ENCODE measurements at regions not wholly inside any gene's neighbourhood (a gene's known extent, or its start where the extent isn't known, plus 50 kb on each side); places are given as distances from the start of the nearest gene placed in this dataset.

DNA sequence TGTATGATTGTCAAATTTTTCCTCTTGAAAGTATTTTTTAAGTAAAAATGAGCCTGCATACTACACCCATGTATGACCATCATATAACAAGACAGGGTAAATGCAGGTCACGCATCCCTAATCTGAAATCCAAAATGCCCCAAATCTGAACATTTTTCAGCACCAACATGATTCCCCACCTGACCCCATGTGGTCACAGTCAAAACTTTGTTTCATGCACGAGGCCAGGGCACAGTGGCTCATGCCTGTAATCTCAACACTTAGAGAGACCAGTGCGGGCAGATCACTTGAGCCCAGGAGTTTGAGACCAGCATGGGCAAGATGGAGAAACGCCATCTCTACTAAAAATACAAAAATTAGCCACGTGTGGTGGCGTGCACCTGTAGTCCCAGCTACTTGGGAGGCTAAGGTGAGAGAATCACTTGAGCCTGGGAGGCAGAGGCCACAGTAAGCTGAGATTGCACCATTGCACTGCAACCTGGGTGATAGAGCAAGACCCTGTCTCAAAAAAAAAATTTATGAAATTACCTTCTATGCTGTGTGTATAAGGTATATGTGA lies 63.7 kb upstream of the NPAS1 start:
- intact Hi-C loops (cut with micrococcal nuclease; ENCODE audit: unreplicated experiment) = no loop called here
- Histone ChIP-seq H3K4me1 (ENCODE audit: insufficient read depth, low read length, poor library complexity, severe bottlenecking) (peaks cover 30% of the 10 kb centered on the region), H3K9me3 (ENCODE audit: low read depth, low read length, poor library complexity, severe bottlenecking) (no peaks in the 10 kb centered on the region)

DNA sequence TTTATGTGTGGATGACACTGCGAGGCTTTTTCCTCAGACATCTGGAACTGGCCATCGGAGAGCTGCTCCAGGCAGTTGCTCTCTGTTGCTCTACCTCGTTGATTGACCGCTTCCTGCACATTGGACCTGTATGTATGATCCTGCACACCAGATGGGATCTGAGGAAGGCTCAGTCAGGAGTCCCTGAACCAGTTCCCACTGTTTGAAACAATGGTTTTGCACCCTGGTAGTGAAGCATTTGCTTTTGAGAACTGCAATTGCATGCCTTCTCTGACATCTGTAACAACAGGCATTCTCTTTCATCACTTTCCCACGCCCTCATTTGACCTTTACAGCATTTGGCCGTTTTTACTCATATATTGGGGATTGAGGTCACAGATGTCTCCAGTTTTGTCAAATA lies 61.1 kb upstream of the NPAS1 start:
- Histone ChIP-seq H3K27ac (ENCODE audit: low read depth, low read length, poor library complexity, severe bottlenecking) (peak overlapping the region; percentile 22), H3K36me3 (ENCODE audit: insufficient read depth, low read length, poor library complexity, severe bottlenecking) (no peaks in the 10 kb centered on the region), H3K27me3 (replicated peaks; ENCODE audit: insufficient read depth, low read depth, low read length, poor library complexity) (no peaks in the 10 kb centered on the region), H3K4me1 (ENCODE audit: insufficient read depth, low read length, poor library complexity, severe bottlenecking) (peaks cover 21% of the 10 kb centered on the region), H3K4me3 (ENCODE audit: low read depth, low read length, poor library complexity, severe bottlenecking) (no peak overlapping the region), H3K9me3 (ENCODE audit: low read depth, low read length, poor library complexity, severe bottlenecking) (no peaks in the 10 kb centered on the region)
- POLR2A ChIA-PET (ENCODE audit: low non-redundant PET) = no interaction called here
- intact Hi-C loops (cut with micrococcal nuclease; ENCODE audit: unreplicated experiment) = no loop called here
- CTCF ChIA-PET = no interaction called here
- no TSS peak for BruUV-seq (replicated peaks)
- no peak for DNase-seq (ENCODE audit: low spot score)
- TF ChIP-seq, protein P1, sequence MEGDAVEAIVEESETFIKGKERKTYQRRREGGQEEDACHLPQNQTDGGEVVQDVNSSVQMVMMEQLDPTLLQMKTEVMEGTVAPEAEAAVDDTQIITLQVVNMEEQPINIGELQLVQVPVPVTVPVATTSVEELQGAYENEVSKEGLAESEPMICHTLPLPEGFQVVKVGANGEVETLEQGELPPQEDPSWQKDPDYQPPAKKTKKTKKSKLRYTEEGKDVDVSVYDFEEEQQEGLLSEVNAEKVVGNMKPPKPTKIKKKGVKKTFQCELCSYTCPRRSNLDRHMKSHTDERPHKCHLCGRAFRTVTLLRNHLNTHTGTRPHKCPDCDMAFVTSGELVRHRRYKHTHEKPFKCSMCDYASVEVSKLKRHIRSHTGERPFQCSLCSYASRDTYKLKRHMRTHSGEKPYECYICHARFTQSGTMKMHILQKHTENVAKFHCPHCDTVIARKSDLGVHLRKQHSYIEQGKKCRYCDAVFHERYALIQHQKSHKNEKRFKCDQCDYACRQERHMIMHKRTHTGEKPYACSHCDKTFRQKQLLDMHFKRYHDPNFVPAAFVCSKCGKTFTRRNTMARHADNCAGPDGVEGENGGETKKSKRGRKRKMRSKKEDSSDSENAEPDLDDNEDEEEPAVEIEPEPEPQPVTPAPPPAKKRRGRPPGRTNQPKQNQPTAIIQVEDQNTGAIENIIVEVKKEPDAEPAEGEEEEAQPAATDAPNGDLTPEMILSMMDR (conservative IDR thresholded peaks at IDR 0.05; ENCODE audit: low read depth, low read length) = no peak

More for the DNA sequence above, 63.7 kb upstream of the NPAS1 start:
- ChIA-PET POLR2A (ENCODE audit: low non-redundant PET) (no interaction called here), CTCF (no interaction called here)
- peak overlapping the region; percentile 20 for H3K27ac ChIP-seq (ENCODE audit: low read depth, low read length, poor library complexity, severe bottlenecking)
- TF ChIP-seq EZH2 (IDR thresholded peaks at IDR 0.05; ENCODE audit: borderline replicate concordance, low read depth, low read length, poor library complexity, severe bottlenecking) = no peak
- no peak overlapping the region for H3K4me3 ChIP-seq (ENCODE audit: low read depth, low read length, poor library complexity, severe bottlenecking)
- no peaks in the 10 kb centered on the region for H3K27me3 ChIP-seq (replicated peaks; ENCODE audit: insufficient read depth, low read depth, low read length, poor library complexity)
- no TSS peak for BruUV-seq (replicated peaks)
- H3K36me3 ChIP-seq (ENCODE audit: insufficient read depth, low read length, poor library complexity, severe bottlenecking) = peaks cover 5% of the 10 kb centered on the region
- no peak for DNase-seq (ENCODE audit: low spot score)

DNA sequence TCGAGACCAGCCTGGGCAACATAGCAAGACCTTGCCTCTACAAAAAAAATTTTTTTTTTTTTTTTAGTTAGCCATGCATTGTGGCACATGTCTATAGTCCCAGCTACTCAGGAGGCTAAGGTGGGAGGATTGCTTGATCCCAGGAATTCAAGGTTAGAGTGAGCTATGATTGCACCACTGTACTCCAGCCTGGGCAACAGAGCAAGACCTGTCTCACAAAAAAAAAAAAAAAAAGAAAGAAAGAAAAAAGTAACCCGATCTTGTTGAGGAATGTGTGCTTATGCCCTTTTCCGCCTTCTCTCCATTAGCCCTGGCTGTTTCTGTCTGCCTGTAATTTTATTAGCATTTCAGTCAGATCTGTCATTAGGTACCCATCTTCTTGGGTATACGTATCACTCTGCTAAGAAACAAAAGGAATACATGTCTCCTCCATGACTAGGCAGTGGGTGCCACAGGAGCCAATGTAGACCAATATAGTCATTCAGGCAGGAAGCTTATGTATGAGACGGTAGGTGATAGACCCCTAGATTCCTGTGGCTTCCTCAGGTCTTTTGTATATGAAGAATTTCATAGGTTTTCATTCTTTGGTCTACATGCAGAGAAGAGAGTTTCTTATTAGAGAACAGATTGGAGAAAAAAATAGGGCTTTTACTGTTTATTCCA lies 59.6 kb upstream of the NPAS1 start:
- intact Hi-C loops (cut with micrococcal nuclease; ENCODE audit: unreplicated experiment) = no loop called here

More for the DNA sequence above, 59.6 kb upstream of the NPAS1 start:
- ChIA-PET CTCF (no interaction called here), POLR2A (ENCODE audit: low non-redundant PET) (no interaction called here)
- Histone ChIP-seq H3K4me3 (ENCODE audit: low read depth, low read length, poor library complexity, severe bottlenecking) (no peak overlapping the region), H3K27ac (ENCODE audit: low read depth, low read length, poor library complexity, severe bottlenecking) (no peak overlapping the region), H3K4me1 (ENCODE audit: insufficient read depth, low read length, poor library complexity, severe bottlenecking) (peaks cover 10% of the 10 kb centered on the region), H3K9me3 (ENCODE audit: low read depth, low read length, poor library complexity, severe bottlenecking) (no peaks in the 10 kb centered on the region), H3K36me3 (ENCODE audit: insufficient read depth, low read length, poor library complexity, severe bottlenecking) (no peaks in the 10 kb centered on the region), H3K27me3 (replicated peaks; ENCODE audit: insufficient read depth, low read depth, low read length, poor library complexity) (no peaks in the 10 kb centered on the region)
- DNase-seq (ENCODE audit: low spot score) = no peak
- BruUV-seq (replicated peaks) = no TSS peak
- TF ChIP-seq, protein P1 (conservative IDR thresholded peaks at IDR 0.05; ENCODE audit: low read depth, low read length) = no peak
